ENCODE measurements at regions not wholly inside any gene's neighbourhood (a gene's known extent, or its start where the extent isn't known, plus 50 kb on each side); places are given as distances from the start of the nearest gene placed in this dataset.

- H3K4me1 ChIP-seq (replicated peaks in 1 of 2), result peaks cover 0 to 4% of the 10 kb centered on the region in 2 donors
- no peak for ATAC-seq (replicated peaks in 6 of 8)
- no peak overlapping the region for H3K4me3 ChIP-seq
- in situ Hi-C loops (cut with MboI; ENCODE audit: low pct_unique_long_range_greater_than_20kb in 2 of 9, low sequenced_read_pairs in 9 of 9, unreplicated experiment in 9 of 9), result no loop called here
- no peak overlapping the region for H3K27ac ChIP-seq
- WGBS, 10 experiments, result 71 to 100% (median 100%) methylated on average over 1 to 2 of the region's 2 CpGs; no CpG with 5 or more reads in 1 of the 10 experiments
Measured at GRCh38 chr18:68342039-68342659, 372.8 kb downstream of the TMX3 start.

GRCh38 chr18:68340606-68341005 lies 374.3 kb downstream of the TMX3 start:
- Histone ChIP-seq H3K27ac (no peak overlapping the region), H3K4me1 (replicated peaks in 1 of 2) (peaks cover 0 to 4% of the 10 kb centered on the region in 2 donors), H3K4me3 (no peak overlapping the region)
- WGBS, 10 experiments, result 71 to 100% (median 100%) methylated on average over 1 of the region's 1 CpG; no CpG with 5 or more reads in 3 of the 10 experiments
- in situ Hi-C loops (cut with MboI; ENCODE audit: low pct_unique_long_range_greater_than_20kb in 2 of 9, low sequenced_read_pairs in 9 of 9, unreplicated experiment in 9 of 9), result no loop called here
- ATAC-seq (replicated peaks in 6 of 8), result peak in 1 of 8 experiments; percentile 40

- Histone ChIP-seq H3K27ac (no peak overlapping the region), H3K4me3 (no peak overlapping the region), H3K4me1 (replicated peaks in 1 of 2) (no peaks in the 10 kb centered on the region)
- ATAC-seq (replicated peaks in 6 of 8), result peak in 1 of 8 experiments; percentile 32
- in situ Hi-C loops (cut with MboI; ENCODE audit: low pct_unique_long_range_greater_than_20kb in 2 of 9, low sequenced_read_pairs in 9 of 9, unreplicated experiment in 9 of 9), result no loop called here
Measured at GRCh38 chr18:68330658-68331057, 384.2 kb downstream of the TMX3 start.

GRCh38 chr18:68323921-68324320 lies 391.0 kb downstream of the TMX3 start:
- Histone ChIP-seq H3K27ac (no peak overlapping the region), H3K4me1 (replicated peaks in 1 of 2) (no peaks in the 10 kb centered on the region), H3K4me3 (no peak overlapping the region)
- in situ Hi-C loops (cut with MboI; ENCODE audit: low pct_unique_long_range_greater_than_20kb in 2 of 9, low sequenced_read_pairs in 9 of 9, unreplicated experiment in 9 of 9), result loop anchor here in 1 of 9 experiments (25.0 kb wide), 1 partner anchor 288 kb away; no protein-coding TSS in a partner anchor
- ATAC-seq (replicated peaks in 6 of 8), result no peak

GRCh38 chr18:68316636-68317035 lies 398.3 kb downstream of the TMX3 start:
- peaks cover 0 to 3% of the 10 kb centered on the region in 2 donors for H3K4me1 ChIP-seq (replicated peaks in 1 of 2)
- no peak overlapping the region for H3K4me3 ChIP-seq
- peak in 3 of 8 experiments; percentile 75 to 81 (median 75) for ATAC-seq (replicated peaks in 6 of 8)
- no peak overlapping the region for H3K27ac ChIP-seq
- in situ Hi-C loops (cut with MboI; ENCODE audit: low pct_unique_long_range_greater_than_20kb in 2 of 9, low sequenced_read_pairs in 9 of 9, unreplicated experiment in 9 of 9), result loop anchor here in 1 of 9 experiments (25.0 kb wide), 1 partner anchor 296 kb away; no protein-coding TSS in a partner anchor
- whole genome bisulfite sequencing, 10 experiments, result 3 to 93% (median 58%) methylated on average over 2 to 3 of the region's 3 CpGs; no CpG with 5 or more reads in 2 of the 10 experiments

- whole genome bisulfite sequencing, 10 experiments, result 38 to 75% (median 55%) methylated on average over 2 to 4 of the region's 4 CpGs; no CpG with 5 or more reads in 1 of the 10 experiments
- in situ Hi-C loops (cut with MboI; ENCODE audit: low pct_unique_long_range_greater_than_20kb in 2 of 9, low sequenced_read_pairs in 9 of 9, unreplicated experiment in 9 of 9), result loop anchor here in 1 of 9 experiments (25.0 kb wide), 1 partner anchor 298 kb away; no protein-coding TSS in a partner anchor
- Histone ChIP-seq H3K27ac (no peak overlapping the region), H3K4me1 (replicated peaks in 1 of 2) (peaks cover 0 to 3% of the 10 kb centered on the region in 2 donors), H3K4me3 (no peak overlapping the region)
- ATAC-seq (replicated peaks in 6 of 8), result peak in 6 of 8 experiments; percentile 41 to 79 (median 63)
Measured at GRCh38 chr18:68314403-68314802, 400.5 kb downstream of the TMX3 start.

- in situ Hi-C loops (cut with MboI; ENCODE audit: low pct_unique_long_range_greater_than_20kb in 2 of 9, low sequenced_read_pairs in 9 of 9, unreplicated experiment in 9 of 9), result loop anchor here in 1 of 9 experiments (25.0 kb wide), 1 partner anchor 311 kb away; no protein-coding TSS in a partner anchor
- peaks cover 0 to 9% of the 10 kb centered on the region in 2 donors for H3K4me1 ChIP-seq (replicated peaks in 1 of 2)
- no peak overlapping the region for H3K27ac ChIP-seq
- WGBS, 10 experiments, result 50 to 100% (median 90%) methylated on average over 1 to 3 of the region's 3 CpGs; no CpG with 5 or more reads in 2 of the 10 experiments
- peak in 1 of 8 experiments; percentile 19 for ATAC-seq (replicated peaks in 6 of 8)
- H3K4me3 ChIP-seq, result no peak overlapping the region
Measured at GRCh38 chr18:68301441-68301840, 413.5 kb downstream of the TMX3 start.

- WGBS, 10 experiments, result 57 to 100% (median 86%) methylated on average over 1 to 3 of the region's 3 CpGs; no CpG with 5 or more reads in 2 of the 10 experiments
- no peak for ATAC-seq (replicated peaks in 6 of 8)
Measured at GRCh38 chr18:68299906-68300305, 415.0 kb downstream of the TMX3 start.

GRCh38 chr18:68298330-68298729 lies 416.6 kb downstream of the TMX3 start:
- 8 to 100% (median 68%) methylated on average over 1 to 4 of the region's 4 CpGs for WGBS, 10 experiments
- Histone ChIP-seq H3K4me1 (replicated peaks in 1 of 2) (peaks cover 0 to 9% of the 10 kb centered on the region in 2 donors), H3K27ac (no peak overlapping the region), H3K4me3 (no peak overlapping the region)
- no peak for ATAC-seq (replicated peaks in 6 of 8)
- in situ Hi-C loops (cut with MboI; ENCODE audit: low pct_unique_long_range_greater_than_20kb in 2 of 9, low sequenced_read_pairs in 9 of 9, unreplicated experiment in 9 of 9), result loop anchor here in 1 of 9 experiments (25.0 kb wide), 1 partner anchor 111 kb away; no protein-coding TSS in a partner anchor

More at GRCh38 chr18:68299906-68300305, 415.0 kb downstream of the TMX3 start:
- Histone ChIP-seq H3K27ac (no peak overlapping the region), H3K4me1 (replicated peaks in 1 of 2) (peaks cover 0 to 9% of the 10 kb centered on the region in 2 donors), H3K4me3 (no peak overlapping the region)
- in situ Hi-C loops (cut with MboI; ENCODE audit: low pct_unique_long_range_greater_than_20kb in 2 of 9, low sequenced_read_pairs in 9 of 9, unreplicated experiment in 9 of 9), result loop anchor here in 1 of 9 experiments (25.0 kb wide), 2 partner anchors 113 to 312 kb away; no protein-coding TSS in a partner anchor

GRCh38 chr18:68288408-68288807 lies 426.5 kb downstream of the TMX3 start:
- Histone ChIP-seq H3K4me3 (no peak overlapping the region), H3K4me1 (replicated peaks in 1 of 2) (peaks cover 3 to 16% of the 10 kb centered on the region in 2 donors), H3K27ac (no peak overlapping the region)
- WGBS, 10 experiments, result 2 to 78% (median 49%) methylated on average over 1 to 4 of the region's 4 CpGs; no CpG with 5 or more reads in 2 of the 10 experiments
- peak; percentile 65 to 100 (median 92) for ATAC-seq (replicated peaks in 6 of 8)
- in situ Hi-C loops (cut with MboI; ENCODE audit: low pct_unique_long_range_greater_than_20kb in 2 of 9, low sequenced_read_pairs in 9 of 9, unreplicated experiment in 9 of 9), result loop anchor here in 1 of 9 experiments (25.0 kb wide), 1 partner anchor 101 kb away; no protein-coding TSS in a partner anchor

- Histone ChIP-seq H3K27ac (no peak overlapping the region), H3K4me1 (replicated peaks in 1 of 2) (peaks cover 3 to 16% of the 10 kb centered on the region in 2 donors), H3K4me3 (no peak overlapping the region)
- 31 to 95% (median 86%) methylated on average over 2 to 5 of the region's 5 CpGs for WGBS, 10 experiments
- ATAC-seq (replicated peaks in 6 of 8), result peak in 4 of 8 experiments; percentile 9 to 32 (median 26)
- in situ Hi-C loops (cut with MboI; ENCODE audit: low pct_unique_long_range_greater_than_20kb in 2 of 9, low sequenced_read_pairs in 9 of 9, unreplicated experiment in 9 of 9), result loop anchor here in 1 of 9 experiments (25.0 kb wide), 1 partner anchor 97 kb away; no protein-coding TSS in a partner anchor
Measured at GRCh38 chr18:68284236-68284780, 430.6 kb downstream of the TMX3 start.

- peak in 5 of 8 experiments; percentile 25 to 77 (median 65) for ATAC-seq (replicated peaks in 6 of 8)
- Histone ChIP-seq H3K4me1 (replicated peaks in 1 of 2) (peaks cover 3 to 16% of the 10 kb centered on the region in 2 donors), H3K27ac (no peak overlapping the region), H3K4me3 (no peak overlapping the region)
- WGBS, 10 experiments, result 25 to 94% (median 57%) methylated on average over 2 to 3 of the region's 3 CpGs
- in situ Hi-C loops (cut with MboI; ENCODE audit: low pct_unique_long_range_greater_than_20kb in 2 of 9, low sequenced_read_pairs in 9 of 9, unreplicated experiment in 9 of 9), result loop anchor here in 1 of 9 experiments (25.0 kb wide), 1 partner anchor 97 kb away; no protein-coding TSS in a partner anchor
Measured at GRCh38 chr18:68283834-68284233, 431.1 kb downstream of the TMX3 start.

- peaks cover 0 to 6% of the 10 kb centered on the region in 2 donors for H3K4me1 ChIP-seq (replicated peaks in 1 of 2)
- H3K27ac ChIP-seq, result no peak overlapping the region
- no peak for ATAC-seq (replicated peaks in 6 of 8)
- WGBS, 10 experiments, result 57 to 100% (median 83%) methylated on average over 1 to 2 of the region's 2 CpGs; no CpG with 5 or more reads in 1 of the 10 experiments
- no peak overlapping the region for H3K4me3 ChIP-seq
- in situ Hi-C loops (cut with MboI; ENCODE audit: low pct_unique_long_range_greater_than_20kb in 2 of 9, low sequenced_read_pairs in 9 of 9, unreplicated experiment in 9 of 9), result loop anchor here in 1 of 9 experiments (25.0 kb wide), 1 partner anchor 95 kb away; no protein-coding TSS in a partner anchor
Measured at GRCh38 chr18:68282232-68282631, 432.7 kb downstream of the TMX3 start.

Data from motor neuron (in vitro differentiated cells).